ENCODE measurements at regions not wholly inside any gene's neighbourhood (a gene's known extent, or its start where the extent isn't known, plus 50 kb on each side); places are given as distances from the start of the nearest gene placed in this dataset.

GRCh38 chr9:110086537-110086936 lies 121.4 kb downstream of the C9orf152 start:
- TF ChIP-seq EP300 (IDR thresholded peaks at IDR 0.05) (no peak), CTCF (IDR thresholded peaks at IDR 0.05) (no peak), POLR2AphosphoS5 (IDR thresholded peaks at IDR 0.05) (no peak), POLR2A (IDR thresholded peaks at IDR 0.05) (no peak)
